Osteocyte (in vitro differentiated cells): ENCODE measurements at regions not wholly inside any gene's neighbourhood (a gene's known extent, or its start where the extent isn't known, plus 50 kb on each side); places are given as distances from the start of the nearest gene placed in this dataset.
A peak's percentile ranks its signal among the peaks of the same experiment; 100 is the strongest.

Source experiments
- DNase-seq: peaks from one replicate; pipeline ENCODE4 v3.0.0; 2021; ENCODE audit warnings: mixed read lengths; ENCODE audit not compliant: unreplicated experiment; ENCODE audit errors: extremely low spot score
- H3K27ac Mint-ChIP-seq: one replicate; pipeline ENCODE4 v1.8.0; 2021; ENCODE audit warnings: mild to moderate bottlenecking, mixed read lengths; ENCODE audit not compliant: unreplicated experiment
- H3K27me3 Mint-ChIP-seq: one replicate; pipeline ENCODE4 v1.8.0; 2021; ENCODE audit warnings: mixed read lengths; ENCODE audit not compliant: unreplicated experiment
- H3K36me3 Mint-ChIP-seq: one replicate; pipeline ENCODE4 v1.8.0; 2021; ENCODE audit warnings: mixed read lengths; ENCODE audit not compliant: unreplicated experiment
- H3K4me1 Mint-ChIP-seq: one replicate; pipeline ENCODE4 v1.8.0; 2021; ENCODE audit warnings: mixed read lengths; ENCODE audit not compliant: unreplicated experiment
- H3K4me3 Mint-ChIP-seq: one replicate; pipeline ENCODE4 v1.8.0; 2021; ENCODE audit warnings: mild to moderate bottlenecking, moderate library complexity, mixed read lengths; ENCODE audit not compliant: unreplicated experiment
- H3K9me3 Mint-ChIP-seq: one replicate; pipeline ENCODE4 v1.8.0; 2021; ENCODE audit warnings: mixed read lengths; ENCODE audit not compliant: unreplicated experiment
- CTCF ChIP-seq: fragments of 200-600 bp; sonication (generic); IDR thresholded peaks from 2 replicates; pipeline ENCODE4 v1.5.0; 2021; ENCODE audit warnings: antibody characterized with exemption, mild to moderate bottlenecking, moderate library complexity

GRCh38 chr14:101068313-101069227 lies 165.0 kb upstream of the RTL1 start:
- H3K4me1 Mint-ChIP-seq = peaks cover 28% of the 10 kb centered on the region
- H3K4me3 Mint-ChIP-seq = no peak overlapping the region
- TF ChIP-seq CTCF = no peak
- H3K36me3 Mint-ChIP-seq = no peaks in the 10 kb centered on the region
- H3K9me3 Mint-ChIP-seq = no peaks in the 10 kb centered on the region
- no peaks in the 10 kb centered on the region for H3K27me3 Mint-ChIP-seq
- peak; percentile 78 for DNase-seq
- H3K27ac Mint-ChIP-seq = no peak overlapping the region

GRCh38 chr14:101069228-101069549 lies 165.7 kb upstream of the RTL1 start:
- Mint-ChIP-seq H3K27ac (no peak overlapping the region), H3K4me3 (no peak overlapping the region), H3K27me3 (no peaks in the 10 kb centered on the region), H3K4me1 (peaks cover 32% of the 10 kb centered on the region), H3K36me3 (no peaks in the 10 kb centered on the region), H3K9me3 (no peaks in the 10 kb centered on the region)
- no peak for TF ChIP-seq CTCF
- DNase-seq = peak; percentile 67

DNA sequence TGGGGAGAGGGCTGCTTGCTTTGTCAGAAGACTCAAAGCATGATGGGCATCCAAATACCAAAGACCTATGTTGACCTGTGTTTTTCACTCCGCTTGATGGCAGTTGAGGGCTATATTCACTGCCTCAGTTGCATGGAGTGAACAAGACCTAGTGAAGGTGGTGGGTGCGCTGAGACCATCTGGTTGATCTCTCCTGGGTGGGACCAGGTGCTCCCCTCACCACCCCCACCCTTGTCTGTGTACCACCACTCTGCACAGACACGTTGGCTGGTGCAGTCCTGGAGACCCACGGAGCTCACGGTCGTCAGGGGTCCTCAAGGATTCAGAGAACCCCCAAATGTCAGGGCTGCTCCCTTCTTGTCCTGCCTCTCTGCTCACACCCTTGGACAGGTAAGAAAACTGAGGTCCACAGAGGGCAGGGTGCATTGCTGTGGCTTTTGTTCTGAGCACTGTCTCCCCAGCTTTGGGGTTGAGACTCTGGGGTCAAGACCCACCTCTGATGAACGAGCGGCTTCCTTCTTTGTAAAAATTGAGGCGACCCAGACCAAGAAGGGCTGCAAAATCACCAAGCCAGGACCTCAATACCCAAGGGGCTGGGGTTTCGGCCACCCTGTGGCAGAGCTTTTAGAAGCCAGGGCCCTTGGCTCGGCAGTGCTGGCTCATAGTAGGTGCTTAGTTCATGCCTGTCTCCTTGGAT lies 166.3 kb upstream of the RTL1 start:
- no peaks in the 10 kb centered on the region for H3K36me3 Mint-ChIP-seq
- H3K27ac Mint-ChIP-seq = no peak overlapping the region
- no peaks in the 10 kb centered on the region for H3K27me3 Mint-ChIP-seq
- H3K4me1 Mint-ChIP-seq = peaks cover 37% of the 10 kb centered on the region
- H3K4me3 Mint-ChIP-seq = no peak overlapping the region
- peak; percentile 44 for DNase-seq
- TF ChIP-seq CTCF = no peak
- no peaks in the 10 kb centered on the region for H3K9me3 Mint-ChIP-seq

GRCh38 chr14:101070540-101071492 lies 167.3 kb upstream of the RTL1 start:
- H3K4me3 Mint-ChIP-seq = no peak overlapping the region
- H3K36me3 Mint-ChIP-seq = no peaks in the 10 kb centered on the region
- no peak overlapping the region for H3K27ac Mint-ChIP-seq
- peaks cover 43% of the 10 kb centered on the region for H3K4me1 Mint-ChIP-seq
- peak; percentile 80 for DNase-seq
- H3K9me3 Mint-ChIP-seq = no peaks in the 10 kb centered on the region
- no peak for TF ChIP-seq CTCF
- H3K27me3 Mint-ChIP-seq = no peaks in the 10 kb centered on the region
